GM13976 (cell line): ENCODE measurements at regions not wholly inside any gene's neighbourhood (a gene's known extent, or its start where the extent isn't known, plus 50 kb on each side); places are given as distances from the start of the nearest gene placed in this dataset.

ENCODE experiments used
- DNase-seq: peaks from one replicate; pipeline ENCODE4 v3.0.0; 2012; ENCODE audit warnings: low spot score
- CTCF ChIP-seq: IDR thresholded peaks from 2 replicates; pipeline ENCODE4 v1.5.1; 2012; ENCODE audit warnings: borderline replicate concordance, mild to moderate bottlenecking; ENCODE audit not compliant: insufficient read depth; ENCODE audit errors: extremely low read depth, missing control alignments, control extremely low read depth
- in situ Hi-C: fragments of 300-500 bp; cut with MboI; formaldehyde crosslinking; loops from one replicate; pipeline ENCODE4 v1.12.0; 2022; ENCODE audit warnings: low sequenced_read_pairs, mixed read lengths, inconsistent platforms; ENCODE audit not compliant: unreplicated experiment

- in situ Hi-C loops, result no loop called here
- TF ChIP-seq CTCF, result no peak
- no peak for DNase-seq
Measured at GRCh38 chr9:17994695-17995425, 416.0 kb downstream of the SH3GL2 start.

- no peak for DNase-seq
- in situ Hi-C loops, result no loop called here
- TF ChIP-seq CTCF, result no peak
Measured at GRCh38 chr9:17996728-17997127, 417.9 kb downstream of the SH3GL2 start.

- in situ Hi-C loops, result no loop called here
- TF ChIP-seq CTCF, result no peak
- DNase-seq, result no peak
Measured at GRCh38 chr9:18002718-18003438, 424.0 kb downstream of the SH3GL2 start.

GRCh38 chr9:18006591-18006990 is 427.7 kb downstream of the SH3GL2 start:
- no peak for TF ChIP-seq CTCF
- DNase-seq, result no peak
- in situ Hi-C loops, result no loop called here

GRCh38 chr9:18007621-18008020 is 428.8 kb downstream of the SH3GL2 start:
- no peak for DNase-seq
- no peak for TF ChIP-seq CTCF
- in situ Hi-C loops, result no loop called here

- in situ Hi-C loops, result no loop called here
- DNase-seq, result no peak
- TF ChIP-seq CTCF, result no peak
Measured at GRCh38 chr9:18009902-18010301, 431.0 kb downstream of the SH3GL2 start.
